VCaP (cell line): ENCODE measurements at regions not wholly inside any gene's neighbourhood (a gene's known extent, or its start where the extent isn't known, plus 50 kb on each side); places are given as distances from the start of the nearest gene placed in this dataset.

Experiments used
- H3K27ac ChIP-seq: fragments of 450-650 bp; 2 replicates; pipeline ENCODE4 v1.5.1; 2017
- TF ChIP-seq, protein P1 (sequence below): fragments of 450-650 bp; conservative IDR thresholded peaks from 2 replicates; pipeline ENCODE4 v1.5.1; 2017; ENCODE audit warnings: mild to moderate bottlenecking, moderate library complexity

DNA sequence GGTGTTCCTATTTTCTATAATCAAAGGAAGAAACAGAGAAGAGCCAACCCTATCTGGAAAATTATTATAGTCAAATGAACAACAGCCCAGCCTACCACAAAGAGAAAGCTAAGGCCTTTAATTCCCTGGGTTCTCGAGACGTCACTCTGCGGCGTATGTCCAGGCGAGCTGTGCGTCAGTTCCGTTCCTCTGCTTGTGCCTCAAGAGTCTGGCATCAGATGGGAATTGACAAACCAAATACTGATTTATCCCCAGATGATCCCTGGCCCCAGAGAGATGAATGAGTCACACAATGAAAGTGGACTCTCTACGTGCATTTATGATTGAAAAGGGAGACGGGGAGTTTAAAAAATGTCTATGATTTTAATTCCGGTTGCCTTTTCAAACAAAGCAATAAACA lies 151.6 kb upstream of the PDE10A start:
- no peak overlapping the region for H3K27ac ChIP-seq
- TF ChIP-seq, protein P1, sequence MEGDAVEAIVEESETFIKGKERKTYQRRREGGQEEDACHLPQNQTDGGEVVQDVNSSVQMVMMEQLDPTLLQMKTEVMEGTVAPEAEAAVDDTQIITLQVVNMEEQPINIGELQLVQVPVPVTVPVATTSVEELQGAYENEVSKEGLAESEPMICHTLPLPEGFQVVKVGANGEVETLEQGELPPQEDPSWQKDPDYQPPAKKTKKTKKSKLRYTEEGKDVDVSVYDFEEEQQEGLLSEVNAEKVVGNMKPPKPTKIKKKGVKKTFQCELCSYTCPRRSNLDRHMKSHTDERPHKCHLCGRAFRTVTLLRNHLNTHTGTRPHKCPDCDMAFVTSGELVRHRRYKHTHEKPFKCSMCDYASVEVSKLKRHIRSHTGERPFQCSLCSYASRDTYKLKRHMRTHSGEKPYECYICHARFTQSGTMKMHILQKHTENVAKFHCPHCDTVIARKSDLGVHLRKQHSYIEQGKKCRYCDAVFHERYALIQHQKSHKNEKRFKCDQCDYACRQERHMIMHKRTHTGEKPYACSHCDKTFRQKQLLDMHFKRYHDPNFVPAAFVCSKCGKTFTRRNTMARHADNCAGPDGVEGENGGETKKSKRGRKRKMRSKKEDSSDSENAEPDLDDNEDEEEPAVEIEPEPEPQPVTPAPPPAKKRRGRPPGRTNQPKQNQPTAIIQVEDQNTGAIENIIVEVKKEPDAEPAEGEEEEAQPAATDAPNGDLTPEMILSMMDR = no peak

GRCh38 chr6:165811512-165811911 lies 148.5 kb upstream of the PDE10A start:
- H3K27ac ChIP-seq = no peak overlapping the region
- TF ChIP-seq, protein P1 = no peak

GRCh38 chr6:165808021-165808420 lies 145.0 kb upstream of the PDE10A start:
- TF ChIP-seq, protein P1 = no peak

GRCh38 chr6:165807249-165807960 lies 144.4 kb upstream of the PDE10A start:
- TF ChIP-seq, protein P1 = no peak

More at GRCh38 chr6:165808021-165808420, 145.0 kb upstream of the PDE10A start:
- H3K27ac ChIP-seq = no peak overlapping the region

DNA sequence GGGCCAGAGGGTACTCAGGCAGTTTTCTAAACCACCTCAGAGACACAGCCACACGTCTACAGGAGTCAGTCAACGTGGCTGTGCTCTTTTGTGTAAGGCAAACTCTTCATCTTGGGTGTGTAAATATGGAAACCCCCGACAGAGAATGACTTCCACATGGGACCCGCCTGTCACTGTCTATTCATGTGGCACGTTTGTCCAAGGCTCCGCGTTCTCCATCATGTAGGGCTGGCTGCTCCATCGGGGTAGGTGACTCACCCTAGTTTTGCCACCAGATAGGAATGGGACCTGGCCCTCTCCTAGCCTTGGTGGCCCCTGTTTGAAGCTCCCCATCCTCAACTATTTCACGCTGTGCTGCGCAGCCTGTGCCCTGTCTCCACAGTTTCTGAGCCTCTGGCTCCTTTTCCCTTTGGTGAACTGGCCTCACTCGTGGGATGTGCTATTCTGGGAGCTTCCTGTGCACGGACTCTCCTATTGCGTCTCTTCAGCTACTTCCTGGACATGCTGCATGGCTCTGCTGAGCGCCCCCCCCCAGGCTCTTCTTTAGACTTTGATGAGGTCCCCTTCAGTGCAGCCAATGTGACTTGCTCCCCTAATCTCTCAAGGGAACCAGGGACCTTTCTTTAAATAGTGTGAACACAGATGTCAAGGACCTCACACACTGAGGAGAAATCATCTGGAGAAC lies 143.2 kb upstream of the PDE10A start:
- TF ChIP-seq, protein P1 = no peak
- no peak overlapping the region for H3K27ac ChIP-seq

More at GRCh38 chr6:165807249-165807960, 144.4 kb upstream of the PDE10A start:
- no peak overlapping the region for H3K27ac ChIP-seq

- H3K27ac ChIP-seq = no peak overlapping the region
- TF ChIP-seq, protein P1 = no peak
These were observed 142.6 kb upstream of the PDE10A start for GRCh38 chr6:165805636-165806035.

GRCh38 chr6:165805067-165805555 lies 142.1 kb upstream of the PDE10A start:
- TF ChIP-seq, protein P1 = no peak
- H3K27ac ChIP-seq = no peak overlapping the region
